ENCODE measurements at regions not wholly inside any gene's neighbourhood (a gene's known extent, or its start where the extent isn't known, plus 50 kb on each side); places are given as distances from the start of the nearest gene placed in this dataset.
"Not testable (repeated sequence)": the region's sequence is repeated elsewhere in the genome, so short reads cannot be mapped to it uniquely, and the experiment has no call there.

DNA sequence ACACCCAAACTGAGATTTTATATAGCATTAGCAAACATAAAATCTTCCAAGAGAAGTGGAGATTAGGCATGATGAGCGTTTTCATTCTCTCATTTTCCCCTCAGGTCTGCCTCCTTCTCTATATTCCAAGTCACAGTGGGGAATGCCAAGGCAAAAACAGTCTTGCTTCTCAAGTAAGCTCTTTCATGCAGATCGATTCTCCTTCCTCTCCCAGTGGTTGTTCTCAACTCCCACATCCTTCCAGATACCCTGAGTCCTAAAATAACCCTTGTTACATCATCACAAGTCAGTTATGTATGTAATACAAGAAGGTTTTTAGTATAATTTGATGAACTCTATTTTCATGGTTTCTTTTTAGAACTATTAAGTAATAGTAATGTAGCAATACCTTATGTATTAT, 150.6 kb downstream of the TXNL1 start:
- CTCF ChIA-PET, result interaction anchor here (0.5 to 1.1 kb wide), 3 partner anchors 28 to 1937 kb away, joined by 3 to 4 read pairs (median 3); no protein-coding TSS in a partner anchor
- POLR2A ChIA-PET, result no interaction called here
- Histone ChIP-seq H3K4me3 (ENCODE audit: low read depth, low read length) (no peak overlapping the region), H3K27me3 (ENCODE audit: control insufficient read depth, insufficient read depth, low read length) (peaks cover 4% of the 10 kb centered on the region), H3K36me3 (ENCODE audit: control insufficient read depth, insufficient read depth, low read length) (no peaks in the 10 kb centered on the region)
- TF ChIP-seq, protein P1, sequence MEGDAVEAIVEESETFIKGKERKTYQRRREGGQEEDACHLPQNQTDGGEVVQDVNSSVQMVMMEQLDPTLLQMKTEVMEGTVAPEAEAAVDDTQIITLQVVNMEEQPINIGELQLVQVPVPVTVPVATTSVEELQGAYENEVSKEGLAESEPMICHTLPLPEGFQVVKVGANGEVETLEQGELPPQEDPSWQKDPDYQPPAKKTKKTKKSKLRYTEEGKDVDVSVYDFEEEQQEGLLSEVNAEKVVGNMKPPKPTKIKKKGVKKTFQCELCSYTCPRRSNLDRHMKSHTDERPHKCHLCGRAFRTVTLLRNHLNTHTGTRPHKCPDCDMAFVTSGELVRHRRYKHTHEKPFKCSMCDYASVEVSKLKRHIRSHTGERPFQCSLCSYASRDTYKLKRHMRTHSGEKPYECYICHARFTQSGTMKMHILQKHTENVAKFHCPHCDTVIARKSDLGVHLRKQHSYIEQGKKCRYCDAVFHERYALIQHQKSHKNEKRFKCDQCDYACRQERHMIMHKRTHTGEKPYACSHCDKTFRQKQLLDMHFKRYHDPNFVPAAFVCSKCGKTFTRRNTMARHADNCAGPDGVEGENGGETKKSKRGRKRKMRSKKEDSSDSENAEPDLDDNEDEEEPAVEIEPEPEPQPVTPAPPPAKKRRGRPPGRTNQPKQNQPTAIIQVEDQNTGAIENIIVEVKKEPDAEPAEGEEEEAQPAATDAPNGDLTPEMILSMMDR (IDR thresholded peaks at IDR 0.05; ENCODE audit: insufficient read depth, low read depth, low read length), result no peak
- DNase-seq (ENCODE audit: low read depth), result no peak

DNA sequence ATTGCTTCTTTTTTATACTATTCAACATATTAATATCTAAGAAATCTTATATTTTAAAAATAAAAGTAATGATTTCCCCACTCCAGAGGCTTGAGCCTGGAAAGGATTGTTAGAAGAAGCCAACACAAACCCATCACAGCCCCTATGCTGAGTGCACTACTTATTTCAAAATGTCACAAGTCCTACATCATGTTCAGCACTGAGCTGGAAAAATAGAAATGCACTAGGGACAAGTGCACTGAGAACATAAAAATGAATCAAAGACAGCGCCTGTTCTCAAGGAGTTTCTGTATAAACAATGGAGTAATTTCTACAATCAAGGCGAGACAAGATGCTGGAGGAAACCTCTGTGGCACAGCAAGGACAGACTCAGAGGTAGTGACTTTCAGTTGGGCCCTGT, 155.0 kb downstream of the TXNL1 start:
- no peak overlapping the region for H3K4me3 ChIP-seq (ENCODE audit: low read depth, low read length)
- DNase-seq (ENCODE audit: low read depth), result no peak
- no peaks in the 10 kb centered on the region for H3K36me3 ChIP-seq (ENCODE audit: control insufficient read depth, insufficient read depth, low read length)
- CTCF ChIA-PET, result interaction anchor here (1.0 kb wide), 1 partner anchor 9 kb away, joined by 3 read pairs; no protein-coding TSS in a partner anchor
- peaks cover 3% of the 10 kb centered on the region; the same call in 1 of the 2 replicates for H3K27me3 ChIP-seq (ENCODE audit: control insufficient read depth, insufficient read depth, low read length)
- TF ChIP-seq, protein P1 (IDR thresholded peaks at IDR 0.05; ENCODE audit: insufficient read depth, low read depth, low read length), result no peak
- POLR2A ChIA-PET, result no interaction called here

- POLR2A ChIA-PET, result not testable (repeated sequence)
Measured at GRCh38 chr18:56482813-56483212, 155.6 kb downstream of the TXNL1 start.

DNA sequence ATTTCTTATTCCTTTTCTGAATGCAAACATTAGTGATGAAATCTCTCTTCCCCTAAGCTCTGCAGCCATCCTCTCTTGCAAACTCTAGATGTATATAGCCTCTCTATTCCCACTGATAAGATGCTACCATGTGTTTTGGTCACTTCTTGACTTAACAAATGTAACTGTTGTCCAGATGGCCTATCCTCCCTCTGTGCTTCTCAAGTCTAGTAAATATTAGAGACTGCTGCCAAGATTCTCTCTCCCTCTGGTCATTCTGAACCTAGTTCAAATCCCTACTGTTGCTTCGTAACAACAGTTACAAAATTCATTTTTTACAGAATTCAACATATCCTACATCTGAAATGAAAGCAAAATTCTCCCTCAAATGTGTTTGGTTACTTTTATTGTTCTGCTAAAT, 156.6 kb downstream of the TXNL1 start:
- Histone ChIP-seq H3K27me3 (ENCODE audit: control insufficient read depth, insufficient read depth, low read length) (0 out of 2 replicates have a peak, but pooled peaks cover 3% of the 10 kb centered on the region), H3K36me3 (ENCODE audit: control insufficient read depth, insufficient read depth, low read length) (no peaks in the 10 kb centered on the region), H3K4me3 (ENCODE audit: low read depth, low read length) (no peak overlapping the region)
- TF ChIP-seq, protein P1 (IDR thresholded peaks at IDR 0.05; ENCODE audit: insufficient read depth, low read depth, low read length), result no peak
- CTCF ChIA-PET, result no interaction called here
- DNase-seq (ENCODE audit: low read depth), result no peak
- POLR2A ChIA-PET, result no interaction called here

More at GRCh38 chr18:56482813-56483212, 155.6 kb downstream of the TXNL1 start:
- H3K27me3 ChIP-seq (ENCODE audit: control insufficient read depth, insufficient read depth, low read length); DNase-seq (ENCODE audit: low read depth); CTCF ChIA-PET; H3K4me3 ChIP-seq (ENCODE audit: low read depth, low read length); H3K36me3 ChIP-seq (ENCODE audit: control insufficient read depth, insufficient read depth, low read length): not testable (repeated sequence)

GRCh38 chr18:56479841-56480240, 158.6 kb downstream of the TXNL1 start:
- ChIA-PET CTCF (no interaction called here), POLR2A (no interaction called here)

GRCh38 chr18:56475250-56475649, 163.1 kb downstream of the TXNL1 start:
- TF ChIP-seq, protein P1 (IDR thresholded peaks at IDR 0.05; ENCODE audit: insufficient read depth, low read depth, low read length), result no peak
- H3K4me3 ChIP-seq (ENCODE audit: low read depth, low read length), result no peak overlapping the region
- H3K27me3 ChIP-seq (ENCODE audit: control insufficient read depth, insufficient read depth, low read length), result no peaks in the 10 kb centered on the region
- no peak for DNase-seq (ENCODE audit: low read depth)
- CTCF ChIA-PET, result no interaction called here
- POLR2A ChIA-PET, result no interaction called here
- no peaks in the 10 kb centered on the region for H3K36me3 ChIP-seq (ENCODE audit: control insufficient read depth, insufficient read depth, low read length)

More at GRCh38 chr18:56479841-56480240, 158.6 kb downstream of the TXNL1 start:
- TF ChIP-seq, protein P1 (IDR thresholded peaks at IDR 0.05; ENCODE audit: insufficient read depth, low read depth, low read length), result no peak
- DNase-seq (ENCODE audit: low read depth), result no peak
- Histone ChIP-seq H3K36me3 (ENCODE audit: control insufficient read depth, insufficient read depth, low read length) (no peaks in the 10 kb centered on the region), H3K27me3 (ENCODE audit: control insufficient read depth, insufficient read depth, low read length) (0 out of 2 replicates have a peak, but pooled peaks cover 1% of the 10 kb centered on the region), H3K4me3 (ENCODE audit: low read depth, low read length) (no peak overlapping the region)
